GM23338 (cell line): ENCODE measurements at regions not wholly inside any gene's neighbourhood (a gene's known extent, or its start where the extent isn't known, plus 50 kb on each side); places are given as distances from the start of the nearest gene placed in this dataset.

Source experiments
- ATAC-seq: fragments of 200-7000 bp; cut with Tn5 transposase; 3 replicates; pipeline ENCODE4 v1.9.1; 2020
- DNase-seq: peaks from one replicate; pipeline ENCODE4 v3.0.0-alpha.2; 2015; ENCODE audit warnings: low spot score
- H2AFZ ChIP-seq: fragments of 200-600 bp; sonication (generic); 2 replicates; pipeline ENCODE4 v1.8.0; 2016; ENCODE audit warnings: antibody characterized with exemption, mild to moderate bottlenecking, moderate library complexity
- H3F3A ChIP-seq: fragments of 200-600 bp; sonication (generic); replicated peaks from 2 replicates; pipeline ENCODE4 v1.8.0; 2017; ENCODE audit warnings: antibody characterized with exemption, mixed run types, low read depth
- H3K27ac ChIP-seq: fragments of 200-600 bp; sonication (generic); 2 replicates; pipeline ENCODE4 v1.6.1; 2016; ENCODE audit warnings: low read depth
- H3K27me3 ChIP-seq: fragments of 200-600 bp; sonication (generic); 2 replicates; pipeline ENCODE4 v1.8.0; 2016; ENCODE audit warnings: mild to moderate bottlenecking, mixed run types, moderate library complexity; ENCODE audit not compliant: insufficient read depth
- H3K36me3 ChIP-seq: fragments of 200-600 bp; sonication (generic); 2 replicates; pipeline ENCODE4 v1.8.0; 2016; ENCODE audit warnings: mild to moderate bottlenecking; ENCODE audit not compliant: insufficient read depth
- H3K4me1 ChIP-seq: fragments of 200-600 bp; sonication (generic); 2 replicates; pipeline ENCODE4 v1.8.0; 2016; ENCODE audit warnings: mild to moderate bottlenecking, moderate library complexity; ENCODE audit not compliant: insufficient read depth
- H3K4me2 ChIP-seq: fragments of 200-600 bp; sonication (generic); 2 replicates; pipeline ENCODE4 v1.7.1; 2017; ENCODE audit warnings: mixed run types
- H3K4me3 ChIP-seq: fragments of 200-600 bp; sonication (generic); 2 replicates; pipeline ENCODE4 v1.6.1; 2016; ENCODE audit warnings: mixed run types
- H3K79me2 ChIP-seq: fragments of 200-600 bp; sonication (generic); replicated peaks from 2 replicates; pipeline ENCODE4 v1.8.0; 2017; ENCODE audit warnings: mild to moderate bottlenecking; ENCODE audit not compliant: insufficient read depth
- H3K9me2 ChIP-seq: fragments of 200-600 bp; sonication (generic); 2 replicates; pipeline ENCODE4 v1.8.0; 2017; ENCODE audit not compliant: insufficient read depth
- H4K20me1 ChIP-seq: fragments of 200-600 bp; sonication (generic); replicated peaks from 2 replicates; pipeline ENCODE4 v1.8.0; 2017; ENCODE audit warnings: mild to moderate bottlenecking; ENCODE audit not compliant: insufficient read depth
- H3K27ac Mint-ChIP-seq: 2 replicates; pipeline ENCODE4 v1.8.0; 2020; ENCODE audit warnings: inconsistent platforms, mild to moderate bottlenecking, moderate library complexity, mixed read lengths
- H3K27me3 Mint-ChIP-seq: 3 replicates; pipeline ENCODE4 v1.8.0; 2022; ENCODE audit warnings: low read depth, mild to moderate bottlenecking, moderate library complexity, mixed read lengths, inconsistent platforms; ENCODE audit not compliant: insufficient read depth, poor library complexity
- H3K36me3 Mint-ChIP-seq: 3 replicates; pipeline ENCODE4 v1.8.0; 2021; ENCODE audit warnings: low read depth, mild to moderate bottlenecking, inconsistent platforms, moderate library complexity, mixed read lengths
- H3K4me1 Mint-ChIP-seq: 3 replicates; pipeline ENCODE4 v1.8.0; 2020; ENCODE audit warnings: mild to moderate bottlenecking, inconsistent platforms, mixed read lengths
- H3K4me3 Mint-ChIP-seq: 3 replicates; pipeline ENCODE4 v1.8.0; 2021; ENCODE audit warnings: moderate library complexity, mild to moderate bottlenecking, inconsistent platforms, mixed read lengths
- H3K9me3 Mint-ChIP-seq: 3 replicates; pipeline ENCODE4 v1.8.0; 2020; ENCODE audit warnings: moderate library complexity, mild to moderate bottlenecking, inconsistent platforms, mixed read lengths
- CREB1 ChIP-seq: fragments of 250-450 bp; sonication (Bioruptor Pico); IDR thresholded peaks from 2 replicates; pipeline ENCODE4 v1.5.0; 2020; ENCODE audit warnings: low read depth, mild to moderate bottlenecking, moderate library complexity
- EZH2 ChIP-seq: fragments of 200-600 bp; sonication (generic); IDR thresholded peaks from one replicate; pipeline ENCODE4 v1.8.0; 2017; ENCODE audit warnings: antibody characterized with exemption, mild to moderate bottlenecking, low read depth; ENCODE audit not compliant: unreplicated experiment
- EZH2phosphoT487 ChIP-seq: fragments of 200-600 bp; sonication (generic); IDR thresholded peaks from one replicate; pipeline ENCODE4 v1.8.1; 2018; ENCODE audit warnings: antibody characterized with exemption; ENCODE audit not compliant: unreplicated experiment
- JUNB ChIP-seq: IDR thresholded peaks from one replicate; pipeline ENCODE4 v1.6.1; 2016; ENCODE audit warnings: antibody characterized with exemption; ENCODE audit not compliant: unreplicated experiment
- NANOG ChIP-seq: IDR thresholded peaks from 2 replicates; pipeline ENCODE4 v1.6.1; 2016; ENCODE audit warnings: antibody characterized with exemption, borderline replicate concordance
- POLR2AphosphoS5 ChIP-seq: IDR thresholded peaks from 2 replicates; pipeline ENCODE4 v1.6.1; 2016; ENCODE audit warnings: antibody characterized with exemption, low read depth
- STAT1 ChIP-seq: IDR thresholded peaks from one replicate; pipeline ENCODE4 v1.6.1; 2016; ENCODE audit warnings: antibody characterized with exemption; ENCODE audit not compliant: unreplicated experiment
- ZNF114 ChIP-seq: fragments of 250-450 bp; sonication (Bioruptor Pico); IDR thresholded peaks from 2 replicates; pipeline ENCODE4 v1.5.0; 2020; ENCODE audit warnings: mild to moderate bottlenecking, moderate library complexity
- ZNF331 ChIP-seq: fragments of 250-450 bp; sonication (Bioruptor Pico); IDR thresholded peaks from 2 replicates; pipeline ENCODE4 v1.5.0; 2020; ENCODE audit warnings: low read depth, mild to moderate bottlenecking, moderate library complexity
- TF ChIP-seq, protein P1 (sequence below): IDR thresholded peaks from one replicate; pipeline ENCODE4 v1.6.1; 2018; ENCODE audit warnings: antibody characterized with exemption; ENCODE audit not compliant: unreplicated experiment
- TF ChIP-seq, protein P2 (sequence below): IDR thresholded peaks from 2 replicates; pipeline ENCODE4 v1.6.1; 2016; ENCODE audit warnings: antibody characterized with exemption
- TF ChIP-seq, protein P3 (sequence below), 2 experiments: fragments of 200-600 bp in 1 of 2; sonication (generic) in 1 of 2; conservative IDR thresholded peaks; 2 replicates each; pipeline versions ENCODE4 v1.5.1 to v1.6.1; 2016 to 2017; ENCODE audit warnings: antibody characterized with exemption in 2 of 2, low read depth in 2 of 2, mild to moderate bottlenecking in 2 of 2, moderate library complexity in 1 of 2
- TF ChIP-seq, protein P4 (sequence below): fragments of 250-450 bp; sonication (Bioruptor Pico); IDR thresholded peaks from 2 replicates; pipeline ENCODE4 v1.5.0; 2020; ENCODE audit warnings: mild to moderate bottlenecking, moderate library complexity

DNA sequence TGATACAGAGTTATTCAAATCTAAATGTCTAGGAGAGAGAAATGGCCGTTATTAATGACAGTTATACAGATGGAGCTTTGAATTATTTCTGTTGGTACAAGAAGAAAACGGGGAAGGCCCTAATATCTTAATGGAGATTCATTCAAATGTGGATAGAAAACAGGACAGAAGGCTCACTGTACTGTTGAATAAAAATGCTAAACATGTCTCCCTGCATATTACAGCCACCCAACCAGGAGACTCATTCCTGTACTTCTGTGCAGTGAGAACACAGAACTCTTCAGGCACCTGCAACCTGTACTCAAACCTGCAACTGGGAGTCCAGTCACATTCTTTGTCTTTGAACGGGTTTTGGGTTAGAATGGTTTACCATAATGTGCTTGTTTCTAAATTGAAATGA, 403.2 kb downstream of the DAD1 start:
- no peak for DNase-seq

More for the DNA sequence above, 403.2 kb downstream of the DAD1 start:
- no peaks in the 10 kb centered on the region for H3F3A ChIP-seq
- no peaks in the 10 kb centered on the region for H4K20me1 ChIP-seq
- H3K4me3 ChIP-seq, result no peak overlapping the region
- H3K27ac Mint-ChIP-seq, result no peak overlapping the region
- no peaks in the 10 kb centered on the region for H3K27me3 ChIP-seq
- no peaks in the 10 kb centered on the region for H3K79me2 ChIP-seq
- H3K27me3 Mint-ChIP-seq, result no peaks in the 10 kb centered on the region
- no peak for ATAC-seq
- H3K4me2 ChIP-seq, result no peak overlapping the region
- no peak overlapping the region for H3K27ac ChIP-seq
- H3K36me3 Mint-ChIP-seq, result no peaks in the 10 kb centered on the region
- no peaks in the 10 kb centered on the region for H3K4me1 Mint-ChIP-seq
- H3K9me3 Mint-ChIP-seq, result no peaks in the 10 kb centered on the region
- no peaks in the 10 kb centered on the region for H3K4me1 ChIP-seq
- H2AFZ ChIP-seq, result no peak overlapping the region
- H3K36me3 ChIP-seq, result no peaks in the 10 kb centered on the region
- no peak overlapping the region for H3K4me3 Mint-ChIP-seq
- TF ChIP-seq, protein P1, sequence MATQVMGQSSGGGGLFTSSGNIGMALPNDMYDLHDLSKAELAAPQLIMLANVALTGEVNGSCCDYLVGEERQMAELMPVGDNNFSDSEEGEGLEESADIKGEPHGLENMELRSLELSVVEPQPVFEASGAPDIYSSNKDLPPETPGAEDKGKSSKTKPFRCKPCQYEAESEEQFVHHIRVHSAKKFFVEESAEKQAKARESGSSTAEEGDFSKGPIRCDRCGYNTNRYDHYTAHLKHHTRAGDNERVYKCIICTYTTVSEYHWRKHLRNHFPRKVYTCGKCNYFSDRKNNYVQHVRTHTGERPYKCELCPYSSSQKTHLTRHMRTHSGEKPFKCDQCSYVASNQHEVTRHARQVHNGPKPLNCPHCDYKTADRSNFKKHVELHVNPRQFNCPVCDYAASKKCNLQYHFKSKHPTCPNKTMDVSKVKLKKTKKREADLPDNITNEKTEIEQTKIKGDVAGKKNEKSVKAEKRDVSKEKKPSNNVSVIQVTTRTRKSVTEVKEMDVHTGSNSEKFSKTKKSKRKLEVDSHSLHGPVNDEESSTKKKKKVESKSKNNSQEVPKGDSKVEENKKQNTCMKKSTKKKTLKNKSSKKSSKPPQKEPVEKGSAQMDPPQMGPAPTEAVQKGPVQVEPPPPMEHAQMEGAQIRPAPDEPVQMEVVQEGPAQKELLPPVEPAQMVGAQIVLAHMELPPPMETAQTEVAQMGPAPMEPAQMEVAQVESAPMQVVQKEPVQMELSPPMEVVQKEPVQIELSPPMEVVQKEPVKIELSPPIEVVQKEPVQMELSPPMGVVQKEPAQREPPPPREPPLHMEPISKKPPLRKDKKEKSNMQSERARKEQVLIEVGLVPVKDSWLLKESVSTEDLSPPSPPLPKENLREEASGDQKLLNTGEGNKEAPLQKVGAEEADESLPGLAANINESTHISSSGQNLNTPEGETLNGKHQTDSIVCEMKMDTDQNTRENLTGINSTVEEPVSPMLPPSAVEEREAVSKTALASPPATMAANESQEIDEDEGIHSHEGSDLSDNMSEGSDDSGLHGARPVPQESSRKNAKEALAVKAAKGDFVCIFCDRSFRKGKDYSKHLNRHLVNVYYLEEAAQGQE, result no peak
- TF ChIP-seq ZNF331 (no peak), EZH2 (no peak), STAT1 (no peak), NANOG (no peak), POLR2AphosphoS5 (no peak), EZH2phosphoT487 (no peak), ZNF114 (CRISPR knock-in tag) (no peak), CREB1 (CRISPR knock-in tag) (no peak), JUNB (no peak)
- TF ChIP-seq, protein P2, sequence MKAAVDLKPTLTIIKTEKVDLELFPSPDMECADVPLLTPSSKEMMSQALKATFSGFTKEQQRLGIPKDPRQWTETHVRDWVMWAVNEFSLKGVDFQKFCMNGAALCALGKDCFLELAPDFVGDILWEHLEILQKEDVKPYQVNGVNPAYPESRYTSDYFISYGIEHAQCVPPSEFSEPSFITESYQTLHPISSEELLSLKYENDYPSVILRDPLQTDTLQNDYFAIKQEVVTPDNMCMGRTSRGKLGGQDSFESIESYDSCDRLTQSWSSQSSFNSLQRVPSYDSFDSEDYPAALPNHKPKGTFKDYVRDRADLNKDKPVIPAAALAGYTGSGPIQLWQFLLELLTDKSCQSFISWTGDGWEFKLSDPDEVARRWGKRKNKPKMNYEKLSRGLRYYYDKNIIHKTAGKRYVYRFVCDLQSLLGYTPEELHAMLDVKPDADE, result no peak
- TF ChIP-seq, protein P3, sequence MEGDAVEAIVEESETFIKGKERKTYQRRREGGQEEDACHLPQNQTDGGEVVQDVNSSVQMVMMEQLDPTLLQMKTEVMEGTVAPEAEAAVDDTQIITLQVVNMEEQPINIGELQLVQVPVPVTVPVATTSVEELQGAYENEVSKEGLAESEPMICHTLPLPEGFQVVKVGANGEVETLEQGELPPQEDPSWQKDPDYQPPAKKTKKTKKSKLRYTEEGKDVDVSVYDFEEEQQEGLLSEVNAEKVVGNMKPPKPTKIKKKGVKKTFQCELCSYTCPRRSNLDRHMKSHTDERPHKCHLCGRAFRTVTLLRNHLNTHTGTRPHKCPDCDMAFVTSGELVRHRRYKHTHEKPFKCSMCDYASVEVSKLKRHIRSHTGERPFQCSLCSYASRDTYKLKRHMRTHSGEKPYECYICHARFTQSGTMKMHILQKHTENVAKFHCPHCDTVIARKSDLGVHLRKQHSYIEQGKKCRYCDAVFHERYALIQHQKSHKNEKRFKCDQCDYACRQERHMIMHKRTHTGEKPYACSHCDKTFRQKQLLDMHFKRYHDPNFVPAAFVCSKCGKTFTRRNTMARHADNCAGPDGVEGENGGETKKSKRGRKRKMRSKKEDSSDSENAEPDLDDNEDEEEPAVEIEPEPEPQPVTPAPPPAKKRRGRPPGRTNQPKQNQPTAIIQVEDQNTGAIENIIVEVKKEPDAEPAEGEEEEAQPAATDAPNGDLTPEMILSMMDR (conservative IDR thresholded peaks at IDR 0.05; ENCODE audit: low read depth in 2 of 2), result no peak
- TF ChIP-seq, protein P4, sequence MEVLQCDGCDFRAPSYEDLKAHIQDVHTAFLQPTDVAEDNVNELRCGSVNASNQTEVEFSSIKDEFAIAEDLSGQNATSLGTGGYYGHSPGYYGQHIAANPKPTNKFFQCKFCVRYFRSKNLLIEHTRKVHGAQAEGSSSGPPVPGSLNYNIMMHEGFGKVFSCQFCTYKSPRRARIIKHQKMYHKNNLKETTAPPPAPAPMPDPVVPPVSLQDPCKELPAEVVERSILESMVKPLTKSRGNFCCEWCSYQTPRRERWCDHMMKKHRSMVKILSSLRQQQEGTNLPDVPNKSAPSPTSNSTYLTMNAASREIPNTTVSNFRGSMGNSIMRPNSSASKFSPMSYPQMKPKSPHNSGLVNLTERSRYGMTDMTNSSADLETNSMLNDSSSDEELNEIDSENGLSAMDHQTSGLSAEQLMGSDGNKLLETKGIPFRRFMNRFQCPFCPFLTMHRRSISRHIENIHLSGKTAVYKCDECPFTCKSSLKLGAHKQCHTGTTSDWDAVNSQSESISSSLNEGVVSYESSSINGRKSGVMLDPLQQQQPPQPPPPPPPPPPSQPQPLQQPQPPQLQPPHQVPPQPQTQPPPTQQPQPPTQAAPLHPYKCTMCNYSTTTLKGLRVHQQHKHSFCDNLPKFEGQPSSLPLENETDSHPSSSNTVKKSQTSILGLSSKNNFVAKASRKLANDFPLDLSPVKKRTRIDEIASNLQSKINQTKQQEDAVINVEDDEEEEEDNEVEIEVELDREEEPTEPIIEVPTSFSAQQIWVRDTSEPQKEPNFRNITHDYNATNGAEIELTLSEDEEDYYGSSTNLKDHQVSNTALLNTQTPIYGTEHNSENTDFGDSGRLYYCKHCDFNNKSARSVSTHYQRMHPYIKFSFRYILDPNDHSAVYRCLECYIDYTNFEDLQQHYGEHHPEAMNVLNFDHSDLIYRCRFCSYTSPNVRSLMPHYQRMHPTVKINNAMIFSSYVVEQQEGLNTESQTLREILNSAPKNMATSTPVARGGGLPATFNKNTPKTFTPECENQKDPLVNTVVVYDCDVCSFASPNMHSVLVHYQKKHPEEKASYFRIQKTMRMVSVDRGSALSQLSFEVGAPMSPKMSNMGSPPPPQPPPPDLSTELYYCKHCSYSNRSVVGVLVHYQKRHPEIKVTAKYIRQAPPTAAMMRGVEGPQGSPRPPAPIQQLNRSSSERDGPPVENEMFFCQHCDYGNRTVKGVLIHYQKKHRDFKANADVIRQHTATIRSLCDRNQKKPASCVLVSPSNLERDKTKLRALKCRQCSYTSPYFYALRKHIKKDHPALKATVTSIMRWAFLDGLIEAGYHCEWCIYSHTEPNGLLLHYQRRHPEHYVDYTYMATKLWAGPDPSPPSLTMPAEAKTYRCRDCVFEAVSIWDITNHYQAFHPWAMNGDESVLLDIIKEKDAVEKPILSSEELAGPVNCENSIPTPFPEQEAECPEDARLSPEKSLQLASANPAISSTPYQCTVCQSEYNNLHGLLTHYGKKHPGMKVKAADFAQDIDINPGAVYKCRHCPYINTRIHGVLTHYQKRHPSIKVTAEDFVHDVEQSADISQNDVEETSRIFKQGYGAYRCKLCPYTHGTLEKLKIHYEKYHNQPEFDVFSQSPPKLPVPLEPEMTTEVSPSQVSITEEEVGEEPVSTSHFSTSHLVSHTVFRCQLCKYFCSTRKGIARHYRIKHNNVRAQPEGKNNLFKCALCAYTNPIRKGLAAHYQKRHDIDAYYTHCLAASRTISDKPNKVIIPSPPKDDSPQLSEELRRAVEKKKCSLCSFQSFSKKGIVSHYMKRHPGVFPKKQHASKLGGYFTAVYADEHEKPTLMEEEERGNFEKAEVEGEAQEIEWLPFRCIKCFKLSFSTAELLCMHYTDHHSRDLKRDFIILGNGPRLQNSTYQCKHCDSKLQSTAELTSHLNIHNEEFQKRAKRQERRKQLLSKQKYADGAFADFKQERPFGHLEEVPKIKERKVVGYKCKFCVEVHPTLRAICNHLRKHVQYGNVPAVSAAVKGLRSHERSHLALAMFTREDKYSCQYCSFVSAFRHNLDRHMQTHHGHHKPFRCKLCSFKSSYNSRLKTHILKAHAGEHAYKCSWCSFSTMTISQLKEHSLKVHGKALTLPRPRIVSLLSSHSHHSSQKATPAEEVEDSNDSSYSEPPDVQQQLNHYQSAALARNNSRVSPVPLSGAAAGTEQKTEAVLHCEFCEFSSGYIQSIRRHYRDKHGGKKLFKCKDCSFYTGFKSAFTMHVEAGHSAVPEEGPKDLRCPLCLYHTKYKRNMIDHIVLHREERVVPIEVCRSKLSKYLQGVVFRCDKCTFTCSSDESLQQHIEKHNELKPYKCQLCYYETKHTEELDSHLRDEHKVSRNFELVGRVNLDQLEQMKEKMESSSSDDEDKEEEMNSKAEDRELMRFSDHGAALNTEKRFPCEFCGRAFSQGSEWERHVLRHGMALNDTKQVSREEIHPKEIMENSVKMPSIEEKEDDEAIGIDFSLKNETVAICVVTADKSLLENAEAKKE, result no peak
- no peaks in the 10 kb centered on the region for H3K9me2 ChIP-seq
